Upper lobe of left lung (tissue), 6 donors: ENCODE measurements at regions not wholly inside any gene's neighbourhood (a gene's known extent, or its start where the extent isn't known, plus 50 kb on each side); places are given as distances from the start of the nearest gene placed in this dataset.

ENCODE experiments used
- ATAC-seq, 2 donors: fragments of 200-7000 bp; cut with Tn5 transposase; one replicate each; pipeline ENCODE4 v1.9.1; 2022; ENCODE audit warnings: mild to moderate bottlenecking in 2 of 2, moderate library complexity in 2 of 2; ENCODE audit not compliant: low FRiP score in 2 of 2
- DNase-seq, 2 donors: peaks; one replicate each; pipeline ENCODE4 v3.0.0-alpha.2; 2019 to 2020
- H3K27ac ChIP-seq, 4 donors: fragments of 200-600 bp; sonication (generic); one replicate each; pipeline ENCODE4 v1.5.1; 2016 to 2019
- H3K27me3 ChIP-seq, 4 donors: fragments of 200-600 bp; sonication (generic); one replicate each; pipeline ENCODE4 v1.5.1; 2017 to 2019
- H3K36me3 ChIP-seq, 4 donors: fragments of 200-600 bp; sonication (generic); one replicate each; pipeline ENCODE4 v1.5.1; 2016 to 2019
- H3K4me1 ChIP-seq, 4 donors: fragments of 200-600 bp; sonication (generic); one replicate each; pipeline ENCODE4 v1.5.1; 2018 to 2019
- H3K4me3 ChIP-seq, 4 donors: fragments of 200-600 bp; sonication (generic); one replicate each; pipeline ENCODE4 v1.5.1; 2017 to 2019; ENCODE audit warnings: mild to moderate bottlenecking in 2 of 4, moderate library complexity in 1 of 4
- H3K9me3 ChIP-seq, 4 donors: fragments of 200-600 bp; sonication (generic); one replicate each; pipeline ENCODE4 v1.5.1; 2018 to 2019
- CTCF ChIP-seq, 6 experiments: fragments of 450-650 bp in 4 of 6; fragments of 200-600 bp in 2 of 6; sonication (generic) in 2 of 6; IDR thresholded peaks; one replicate each; pipeline ENCODE4 v1.5.1; 2016 to 2019; ENCODE audit warnings: antibody characterized with exemption in 6 of 6
- EP300 ChIP-seq, 4 donors: sonication (generic); formaldehyde crosslinking; IDR thresholded peaks; one replicate each; pipeline ENCODE4 v1.5.1; 2017; ENCODE audit warnings: antibody characterized with exemption in 4 of 4, control low read depth in 2 of 4
- POLR2A ChIP-seq, 4 donors: fragments of 450-650 bp; IDR thresholded peaks; one replicate each; pipeline ENCODE4 v1.5.1; 2016 to 2017; ENCODE audit warnings: antibody characterized with exemption in 4 of 4, mild to moderate bottlenecking in 2 of 4
- POLR2AphosphoS5 ChIP-seq, 2 donors: sonication (generic); formaldehyde crosslinking; IDR thresholded peaks; one replicate each; pipeline ENCODE4 v1.5.1; 2017; ENCODE audit warnings: antibody characterized with exemption in 2 of 2
- WGBS, 2 donors: methylation state at CpG; one replicate each; pipeline ENCODE4 v1.1.5; 2017 to 2018; 5-methylcytosine and 5-hydroxymethylcytosine counted together
- donor health status: DM: no; HTN: no; CAD: no; lungs with moderate emphysema.
- donor health status: DM: no; HTN: yes; CAD: no; lungs with severe emphysema.

- no peak overlapping the region for H3K27ac ChIP-seq
- WGBS, 2 donors: 78 to 81% methylated on average over 3 of the region's 3 CpGs
- no peaks in the 10 kb centered on the region for H3K36me3 ChIP-seq
- no peaks in the 10 kb centered on the region for H3K27me3 ChIP-seq
- TF ChIP-seq EP300 (IDR thresholded peaks at IDR 0.05) (no peak), POLR2AphosphoS5 (IDR thresholded peaks at IDR 0.05) (no peak), POLR2A (IDR thresholded peaks at IDR 0.05) (no peak), CTCF (IDR thresholded peaks at IDR 0.05) (no peak)
- no peak for ATAC-seq
- no peak overlapping the region for H3K4me3 ChIP-seq
- H3K9me3 ChIP-seq: no peaks in the 10 kb centered on the region
- no peak for DNase-seq
- no peaks in the 10 kb centered on the region for H3K4me1 ChIP-seq
Observed at GRCh38 chr3:112765531-112765930, 81.1 kb downstream of the CD200R1L start.

GRCh38 chr3:112763258-112763657 lies 83.4 kb downstream of the CD200R1L start:
- no peak for TF ChIP-seq POLR2AphosphoS5 (IDR thresholded peaks at IDR 0.05)
- no peak for TF ChIP-seq CTCF (IDR thresholded peaks at IDR 0.05)
- TF ChIP-seq EP300 (IDR thresholded peaks at IDR 0.05): no peak
- TF ChIP-seq POLR2A (IDR thresholded peaks at IDR 0.05): no peak
- Histone ChIP-seq H3K27me3 (no peaks in the 10 kb centered on the region), H3K4me3 (no peak overlapping the region), H3K4me1 (no peaks in the 10 kb centered on the region), H3K9me3 (no peaks in the 10 kb centered on the region), H3K36me3 (no peaks in the 10 kb centered on the region), H3K27ac (no peak overlapping the region)
- ATAC-seq (peak in 1 of 2 donors; percentile 35), DNase-seq (no peak)
- WGBS, 2 donors: 82 to 89% methylated on average over 3 of the region's 3 CpGs

GRCh38 chr3:112761062-112761638 lies 85.5 kb downstream of the CD200R1L start:
- ATAC-seq (no peak), DNase-seq (no peak)
- H3K27ac ChIP-seq: no peak overlapping the region
- H3K4me1 ChIP-seq: no peaks in the 10 kb centered on the region
- H3K4me3 ChIP-seq: no peak overlapping the region
- no peaks in the 10 kb centered on the region for H3K27me3 ChIP-seq
- TF ChIP-seq POLR2A (IDR thresholded peaks at IDR 0.05) (no peak), EP300 (IDR thresholded peaks at IDR 0.05) (no peak), CTCF (IDR thresholded peaks at IDR 0.05) (no peak), POLR2AphosphoS5 (IDR thresholded peaks at IDR 0.05) (no peak)
- H3K9me3 ChIP-seq: no peaks in the 10 kb centered on the region
- H3K36me3 ChIP-seq: no peaks in the 10 kb centered on the region

GRCh38 chr3:112759681-112760080 lies 87.0 kb downstream of the CD200R1L start:
- DNase-seq (no peak), ATAC-seq (no peak)
- no peak overlapping the region for H3K4me3 ChIP-seq
- TF ChIP-seq POLR2A (IDR thresholded peaks at IDR 0.05): no peak
- no peak for TF ChIP-seq POLR2AphosphoS5 (IDR thresholded peaks at IDR 0.05)
- no peak for TF ChIP-seq CTCF (IDR thresholded peaks at IDR 0.05)
- no peak for TF ChIP-seq EP300 (IDR thresholded peaks at IDR 0.05)
- no peak overlapping the region for H3K27ac ChIP-seq
- no peaks in the 10 kb centered on the region for H3K9me3 ChIP-seq
- H3K27me3 ChIP-seq: no peaks in the 10 kb centered on the region
- no peaks in the 10 kb centered on the region for H3K4me1 ChIP-seq
- 95 to 97% methylated on average over 1 of the region's 1 CpG for WGBS, 2 donors
- H3K36me3 ChIP-seq: no peaks in the 10 kb centered on the region

- no peaks in the 10 kb centered on the region for H3K4me1 ChIP-seq
- DNase-seq (no peak), ATAC-seq (no peak)
- TF ChIP-seq EP300 (IDR thresholded peaks at IDR 0.05): no peak
- TF ChIP-seq POLR2AphosphoS5 (IDR thresholded peaks at IDR 0.05): no peak
- no peak for TF ChIP-seq CTCF (IDR thresholded peaks at IDR 0.05)
- no peak for TF ChIP-seq POLR2A (IDR thresholded peaks at IDR 0.05)
- H3K4me3 ChIP-seq: no peak overlapping the region
- no peaks in the 10 kb centered on the region for H3K27me3 ChIP-seq
- WGBS, 2 donors: 91% methylated on average over 1 of the region's 1 CpG
- H3K36me3 ChIP-seq: no peaks in the 10 kb centered on the region
- H3K9me3 ChIP-seq: no peaks in the 10 kb centered on the region
- H3K27ac ChIP-seq: no peak overlapping the region
Observed at GRCh38 chr3:112759210-112759609, 87.5 kb downstream of the CD200R1L start.
